GM21367 (cell line): ENCODE measurements at regions not wholly inside any gene's neighbourhood (a gene's known extent, or its start where the extent isn't known, plus 50 kb on each side); places are given as distances from the start of the nearest gene placed in this dataset.
A peak's percentile ranks its signal among the peaks of the same experiment; 100 is the strongest.

ENCODE experiments used
- ATAC-seq: cut with Tn5 transposase; IDR thresholded peaks from one replicate; pipeline ENCODE4 v1.9.1; 2021; ENCODE audit not compliant: unreplicated experiment

DNA sequence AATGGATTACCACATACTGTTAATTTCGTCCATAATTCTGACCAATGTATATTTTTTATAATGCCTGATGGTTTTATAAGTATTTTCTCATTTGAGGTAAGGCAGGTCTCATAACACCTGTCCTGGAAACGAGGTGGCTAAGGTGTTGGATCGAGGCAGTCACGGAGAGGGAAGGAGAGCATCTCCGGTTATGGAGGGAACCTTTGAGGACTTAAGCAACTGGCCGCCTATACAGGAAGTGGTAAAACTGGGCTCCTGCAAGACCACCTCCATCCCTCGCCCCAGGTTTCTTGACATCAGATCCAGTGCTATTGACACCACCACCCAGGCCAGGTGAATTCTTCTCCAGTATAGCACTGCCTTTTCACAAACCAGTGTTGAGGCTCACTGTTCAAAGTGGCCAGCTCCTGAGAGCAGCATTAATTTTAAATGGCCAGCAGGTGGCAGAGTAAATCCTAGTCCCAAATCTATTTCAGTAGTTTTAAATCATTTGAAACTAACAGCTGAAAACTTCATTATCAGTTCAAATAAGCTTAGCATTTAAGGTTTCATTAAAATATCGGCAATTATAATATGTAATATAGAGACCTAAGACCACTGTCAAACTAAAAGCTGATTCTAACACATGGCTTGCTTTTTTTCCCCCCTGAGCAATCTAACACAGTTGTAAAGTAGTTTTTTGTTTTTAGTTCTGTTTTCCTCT, 100.8 kb downstream of the PPM1A start:
- ATAC-seq, result peak; percentile 79

DNA sequence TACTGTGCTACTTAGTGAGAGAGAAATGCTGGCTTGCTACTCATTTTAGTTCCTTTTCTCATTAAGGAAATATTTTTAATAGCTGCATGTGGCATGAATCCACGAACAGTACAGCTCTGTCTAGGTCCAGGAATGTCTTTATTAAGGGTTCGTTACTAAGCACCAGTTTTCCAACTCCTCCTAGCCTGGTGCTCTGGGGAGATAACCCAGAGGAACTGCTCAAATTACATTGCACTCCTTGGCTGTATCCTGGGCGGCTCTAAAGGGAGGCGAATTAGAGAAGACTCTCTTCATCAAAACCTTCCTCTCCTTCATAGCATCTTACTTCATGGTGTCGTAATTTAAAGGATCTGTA, 101.3 kb downstream of the PPM1A start:
- no peak for ATAC-seq

DNA sequence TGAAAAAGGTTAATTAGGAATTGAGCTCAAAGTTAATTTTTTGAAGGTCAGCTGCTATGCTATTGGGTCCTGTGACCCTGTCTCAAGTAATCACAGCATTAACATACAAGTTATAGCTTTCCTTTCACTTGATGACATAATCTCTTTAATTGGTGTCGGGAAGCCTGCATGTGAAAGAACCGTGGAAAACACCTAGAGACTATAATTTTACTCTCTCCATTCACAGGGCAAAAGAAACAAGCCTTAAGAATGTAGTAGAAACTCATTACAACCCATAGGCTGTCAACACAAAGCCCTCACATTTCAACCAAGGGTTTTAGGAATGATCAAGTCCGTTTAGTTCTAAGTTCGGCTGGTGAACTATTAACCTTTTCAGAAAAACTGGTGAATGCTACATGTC, 104.4 kb downstream of the PPM1A start:
- ATAC-seq, result no peak

DNA sequence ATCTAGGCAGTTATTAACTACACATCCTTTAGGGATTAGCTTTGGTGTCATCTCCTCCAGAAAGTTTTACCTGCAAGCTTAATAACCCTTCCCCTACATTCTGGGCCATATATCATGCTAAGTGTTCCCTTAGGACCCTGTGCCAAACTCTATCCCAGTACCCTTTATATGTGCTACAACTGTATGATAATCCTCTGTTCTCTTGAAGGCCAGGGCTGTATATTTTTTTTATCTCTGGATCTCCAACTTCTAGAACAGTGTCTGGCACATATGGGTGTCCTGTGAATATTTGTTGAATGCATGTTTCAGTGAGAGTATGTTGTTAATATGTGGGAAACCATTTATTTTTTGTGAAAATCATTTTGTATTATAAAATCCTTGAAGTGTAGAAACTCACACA, 106.7 kb downstream of the PPM1A start:
- ATAC-seq, result no peak

DNA sequence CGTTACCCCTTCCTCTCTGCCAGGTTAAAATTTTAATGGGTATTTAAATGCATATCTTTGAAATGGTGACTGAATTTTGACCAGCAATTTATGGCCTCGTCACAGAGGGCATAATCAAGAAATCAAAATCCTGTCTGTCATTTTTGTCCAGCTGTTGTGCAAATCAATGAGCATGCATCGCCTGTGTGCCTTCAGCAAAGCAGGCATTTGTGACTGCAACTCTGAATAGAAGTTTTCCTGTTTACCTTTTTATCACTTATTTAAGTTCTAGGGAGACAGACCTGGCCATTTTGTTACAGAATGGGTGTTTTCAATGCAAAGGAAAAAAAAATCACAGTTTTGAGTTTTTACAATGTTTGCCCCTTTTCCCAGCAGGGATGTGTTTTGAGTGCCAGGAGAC, 107.4 kb downstream of the PPM1A start:
- ATAC-seq, result no peak

DNA sequence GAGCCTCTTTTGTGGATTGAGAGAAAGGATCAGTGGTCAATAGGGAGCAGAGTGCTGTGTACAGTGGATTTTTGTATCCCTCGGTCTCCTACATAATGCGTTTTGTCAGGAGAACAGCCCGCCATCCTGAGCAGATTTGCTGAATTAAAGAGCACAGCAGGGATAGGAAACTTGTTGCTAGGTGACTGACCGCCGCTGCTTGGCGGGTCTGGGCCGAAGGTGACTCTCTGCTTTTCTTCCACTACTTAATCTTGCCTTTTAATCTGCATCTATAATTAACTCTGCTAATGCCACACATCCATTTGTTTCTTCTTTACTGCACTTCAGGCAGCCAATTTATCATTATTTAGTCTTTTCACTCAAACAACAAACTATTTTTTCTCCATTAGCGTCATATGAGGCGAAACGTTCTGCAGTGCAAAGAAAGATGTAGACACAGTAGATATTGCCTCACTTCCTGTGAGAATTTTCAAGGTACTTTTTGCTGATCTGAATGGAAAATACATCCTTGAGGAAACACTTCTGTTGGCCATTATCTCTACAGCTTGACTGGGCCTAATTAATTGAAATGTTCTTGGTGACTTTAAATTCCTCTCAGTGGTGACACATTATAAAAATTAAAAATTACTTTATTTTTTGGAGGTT, 108.0 kb downstream of the PPM1A start:
- ATAC-seq, result no peak

DNA sequence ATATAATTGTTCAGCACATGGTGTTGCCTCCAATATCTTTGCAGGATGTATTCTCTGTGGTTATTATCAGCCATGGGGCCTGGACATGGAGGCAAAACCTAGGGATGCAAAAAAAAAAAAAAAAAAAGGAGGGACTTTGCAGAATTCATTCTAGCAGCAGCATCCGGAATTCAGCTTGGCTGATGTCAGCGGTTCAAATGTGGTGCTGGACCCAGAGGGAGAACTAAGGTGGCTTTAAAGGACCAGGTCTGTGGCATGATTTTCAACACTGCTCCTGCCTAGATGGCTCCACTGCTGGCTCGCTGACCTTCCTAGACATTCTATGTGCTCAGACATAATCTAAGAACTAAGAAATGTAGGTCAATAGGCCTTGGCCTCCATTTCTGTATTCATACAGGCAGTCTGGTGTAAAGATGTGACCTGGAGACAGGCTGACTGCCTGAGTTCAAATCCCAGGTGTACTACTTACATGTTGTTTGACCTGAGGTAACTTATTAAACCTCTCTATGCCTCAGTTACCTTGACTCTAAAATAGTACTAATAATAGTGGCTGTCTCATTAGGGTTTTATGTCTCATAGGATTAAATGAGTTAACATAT, 108.6 kb downstream of the PPM1A start:
- ATAC-seq, result no peak

DNA sequence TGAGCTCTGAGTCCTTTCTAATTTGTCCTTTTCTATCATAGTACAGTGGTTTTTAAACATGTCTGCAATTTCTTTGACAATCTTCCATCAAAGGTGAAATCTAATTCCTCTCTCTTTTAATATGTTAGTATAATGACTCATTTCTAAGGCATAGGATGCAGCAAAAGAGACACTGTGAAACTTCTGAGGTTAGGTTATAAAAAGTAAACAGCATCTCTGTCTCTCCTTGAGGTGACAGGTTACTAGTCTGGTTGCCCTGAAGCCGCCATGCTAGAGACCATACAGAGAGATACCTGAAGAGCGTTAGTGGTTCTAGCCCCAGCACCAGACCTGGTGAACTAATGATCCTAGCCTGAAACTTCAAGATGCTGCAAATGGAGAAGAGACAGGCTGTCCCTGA, 114.3 kb downstream of the PPM1A start:
- ATAC-seq, result no peak

DNA sequence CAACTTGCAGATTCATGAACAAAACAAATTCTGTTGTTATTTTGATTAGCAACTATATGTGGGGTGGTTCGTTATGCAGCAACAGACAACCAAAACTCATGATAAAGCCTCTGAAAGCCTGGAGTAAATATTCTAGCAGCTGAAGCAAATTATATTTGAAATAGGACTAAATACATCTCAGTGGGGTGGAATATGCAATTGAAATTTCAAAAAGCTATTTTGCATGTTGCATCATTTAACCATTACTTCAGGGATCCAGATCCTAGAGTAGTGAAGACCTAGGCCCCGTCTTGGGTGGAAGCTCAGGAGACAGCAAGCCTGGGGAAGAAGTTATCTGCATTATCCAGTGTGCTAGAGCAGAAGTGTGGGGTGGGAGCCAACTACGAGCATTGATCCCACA, 114.7 kb downstream of the PPM1A start:
- no peak for ATAC-seq

DNA sequence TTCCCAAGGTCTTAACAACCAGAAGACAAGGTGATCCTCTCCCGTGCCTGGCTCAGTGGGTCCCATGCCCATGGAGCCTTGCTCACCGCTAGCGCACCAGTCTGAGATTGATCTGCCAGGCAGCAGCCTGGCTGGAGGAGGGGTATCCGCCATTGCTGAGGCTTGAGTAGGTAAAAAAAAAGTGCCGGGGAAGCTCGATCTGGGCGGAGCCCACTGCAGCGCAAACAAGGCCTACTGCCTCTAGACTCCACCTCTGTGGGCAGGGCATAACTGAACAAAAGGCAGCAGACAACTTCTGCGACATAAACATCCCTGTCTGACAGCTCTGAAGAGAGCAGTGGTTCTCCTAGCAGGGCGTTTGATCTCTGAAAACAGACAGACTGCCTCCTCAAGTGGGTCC, 104.0 kb downstream of the C14orf39 start:
- ATAC-seq, result no peak
